ENCODE measurements at regions not wholly inside any gene's neighbourhood (a gene's known extent, or its start where the extent isn't known, plus 50 kb on each side); places are given as distances from the start of the nearest gene placed in this dataset.
A peak's percentile ranks its signal among the peaks of the same experiment; 100 is the strongest.

GRCh38 chr4:26132858-26133257, 188.0 kb upstream of the RBPJ start:
- TF ChIP-seq MAX (IDR thresholded peaks at IDR 0.05) (no peak), CEBPB (IDR thresholded peaks at IDR 0.05) (no peak), RAD21 (IDR thresholded peaks at IDR 0.05; ENCODE audit: low read depth) (peak; percentile 64), REST (IDR thresholded peaks at IDR 0.05; ENCODE audit: low read depth) (no peak)
